ENCODE measurements at regions not wholly inside any gene's neighbourhood (a gene's known extent, or its start where the extent isn't known, plus 50 kb on each side); places are given as distances from the start of the nearest gene placed in this dataset.

DNA sequence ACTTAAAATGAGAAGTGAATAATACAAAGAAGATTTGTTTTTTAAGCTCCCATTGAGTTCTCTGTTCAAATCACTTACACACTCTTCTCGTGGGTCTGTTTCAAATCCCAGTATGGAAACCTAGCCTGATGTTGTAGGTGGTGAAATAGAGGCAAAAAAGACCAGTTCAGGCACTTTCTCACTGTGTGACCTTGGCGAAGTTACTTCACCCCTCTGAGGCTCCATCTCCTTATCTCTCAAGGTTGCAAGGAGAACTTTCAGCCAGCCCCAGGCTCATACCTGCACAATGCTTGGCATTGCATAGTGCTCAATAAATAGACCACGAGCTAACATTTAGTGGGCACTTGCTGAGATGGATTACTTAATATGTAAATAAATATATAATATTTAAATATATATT lies 90.1 kb downstream of the PRLHR start:
- H3K9ac ChIP-seq (ENCODE audit: extremely low read depth, low read length, poor library complexity, severe bottlenecking): no peak overlapping the region
- Mint-ChIP-seq H3K36me3 (ENCODE audit: low read depth) (no peaks in the 10 kb centered on the region), H3K27me3 (ENCODE audit: insufficient read depth) (peaks cover 3% of the 10 kb centered on the region), H3K9me3 (no peaks in the 10 kb centered on the region), H3K4me3 (no peak overlapping the region), H3K4me1 (peaks cover 4% of the 10 kb centered on the region), H3K27ac (no peak overlapping the region)
- no peaks in the 10 kb centered on the region for H3K4me1 ChIP-seq (ENCODE audit: control insufficient read depth, insufficient read depth, low read length)
- no peak overlapping the region for H3K4me3 ChIP-seq (ENCODE audit: low read length)
- H3K27me3 ChIP-seq (ENCODE audit: control insufficient read depth, insufficient read depth, low read length, poor library complexity, severe bottlenecking): no peaks in the 10 kb centered on the region
- H3K9me3 ChIP-seq (ENCODE audit: control insufficient read depth, low read length): no peaks in the 10 kb centered on the region
- TF ChIP-seq, protein P1, sequence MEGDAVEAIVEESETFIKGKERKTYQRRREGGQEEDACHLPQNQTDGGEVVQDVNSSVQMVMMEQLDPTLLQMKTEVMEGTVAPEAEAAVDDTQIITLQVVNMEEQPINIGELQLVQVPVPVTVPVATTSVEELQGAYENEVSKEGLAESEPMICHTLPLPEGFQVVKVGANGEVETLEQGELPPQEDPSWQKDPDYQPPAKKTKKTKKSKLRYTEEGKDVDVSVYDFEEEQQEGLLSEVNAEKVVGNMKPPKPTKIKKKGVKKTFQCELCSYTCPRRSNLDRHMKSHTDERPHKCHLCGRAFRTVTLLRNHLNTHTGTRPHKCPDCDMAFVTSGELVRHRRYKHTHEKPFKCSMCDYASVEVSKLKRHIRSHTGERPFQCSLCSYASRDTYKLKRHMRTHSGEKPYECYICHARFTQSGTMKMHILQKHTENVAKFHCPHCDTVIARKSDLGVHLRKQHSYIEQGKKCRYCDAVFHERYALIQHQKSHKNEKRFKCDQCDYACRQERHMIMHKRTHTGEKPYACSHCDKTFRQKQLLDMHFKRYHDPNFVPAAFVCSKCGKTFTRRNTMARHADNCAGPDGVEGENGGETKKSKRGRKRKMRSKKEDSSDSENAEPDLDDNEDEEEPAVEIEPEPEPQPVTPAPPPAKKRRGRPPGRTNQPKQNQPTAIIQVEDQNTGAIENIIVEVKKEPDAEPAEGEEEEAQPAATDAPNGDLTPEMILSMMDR (conservative IDR thresholded peaks at IDR 0.05): no peak
- 93% methylated on average over 2 of the region's 3 CpGs; no CpG with 5 or more reads in 1 of the 2 experiments for WGBS, 2 experiments (ENCODE audit: insufficient coverage in 1 of 2, insufficient read length in 1 of 2)
- H3K36me3 ChIP-seq (ENCODE audit: control insufficient read depth, insufficient read depth, low read length): no peaks in the 10 kb centered on the region
- no peak overlapping the region for H3K27ac ChIP-seq (ENCODE audit: low read depth, low read length)
- DNase-seq: no peak

DNA sequence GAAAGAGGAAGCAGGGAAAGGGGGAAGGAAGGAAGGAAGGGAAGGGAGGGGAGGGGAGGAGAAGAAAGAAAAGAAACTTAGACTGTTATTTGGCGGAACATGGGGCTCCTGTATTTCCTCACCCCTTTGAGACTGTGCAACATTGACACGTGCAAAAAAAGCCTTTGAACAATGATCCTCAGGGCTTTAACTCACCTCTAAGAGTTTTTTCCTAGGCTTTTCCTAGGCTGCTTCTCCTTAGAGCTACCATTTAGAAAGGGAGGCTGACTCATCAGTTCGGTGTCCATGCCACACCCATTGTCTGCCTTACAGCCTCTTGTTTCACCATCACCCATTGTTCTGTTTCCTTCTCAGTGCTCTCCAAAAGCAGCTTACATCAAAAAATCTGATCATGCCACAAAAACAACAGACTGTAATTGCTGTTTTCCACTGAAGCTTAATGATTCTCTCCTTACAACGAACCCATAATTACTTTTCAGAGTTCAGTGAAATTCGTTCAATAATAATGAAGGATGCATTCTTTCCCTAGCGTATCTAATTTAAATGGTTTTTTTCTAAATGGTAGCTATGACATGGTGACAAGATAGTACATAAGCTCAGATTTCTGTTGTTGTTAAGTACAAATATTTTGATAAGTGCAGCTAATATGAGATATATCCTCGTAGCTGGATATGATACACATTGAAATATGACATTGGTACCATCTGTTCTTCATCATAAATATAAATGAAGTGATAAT lies 90.8 kb downstream of the PRLHR start:
- H3K36me3 Mint-ChIP-seq (ENCODE audit: low read depth): no peaks in the 10 kb centered on the region
- Histone ChIP-seq H3K36me3 (ENCODE audit: control insufficient read depth, insufficient read depth, low read length) (no peaks in the 10 kb centered on the region), H3K27me3 (ENCODE audit: control insufficient read depth, insufficient read depth, low read length, poor library complexity, severe bottlenecking) (no peaks in the 10 kb centered on the region), H3K27ac (ENCODE audit: low read depth, low read length) (no peak overlapping the region), H3K4me3 (ENCODE audit: low read length) (no peak overlapping the region), H3K9ac (ENCODE audit: extremely low read depth, low read length, poor library complexity, severe bottlenecking) (no peak overlapping the region), H3K9me3 (ENCODE audit: control insufficient read depth, low read length) (no peaks in the 10 kb centered on the region), H3K4me1 (ENCODE audit: control insufficient read depth, insufficient read depth, low read length) (no peaks in the 10 kb centered on the region)
- H3K27ac Mint-ChIP-seq: no peak overlapping the region
- peaks cover 3% of the 10 kb centered on the region for H3K27me3 Mint-ChIP-seq (ENCODE audit: insufficient read depth)
- WGBS, 2 experiments (ENCODE audit: insufficient coverage in 1 of 2, insufficient read length in 1 of 2): 70 to 76% methylated on average over 6 to 7 of the region's 7 CpGs
- H3K4me3 Mint-ChIP-seq: no peak overlapping the region
- peaks cover 4% of the 10 kb centered on the region for H3K4me1 Mint-ChIP-seq
- no peaks in the 10 kb centered on the region for H3K9me3 Mint-ChIP-seq
- no peak for DNase-seq
- TF ChIP-seq, protein P1 (conservative IDR thresholded peaks at IDR 0.05): no peak

DNA sequence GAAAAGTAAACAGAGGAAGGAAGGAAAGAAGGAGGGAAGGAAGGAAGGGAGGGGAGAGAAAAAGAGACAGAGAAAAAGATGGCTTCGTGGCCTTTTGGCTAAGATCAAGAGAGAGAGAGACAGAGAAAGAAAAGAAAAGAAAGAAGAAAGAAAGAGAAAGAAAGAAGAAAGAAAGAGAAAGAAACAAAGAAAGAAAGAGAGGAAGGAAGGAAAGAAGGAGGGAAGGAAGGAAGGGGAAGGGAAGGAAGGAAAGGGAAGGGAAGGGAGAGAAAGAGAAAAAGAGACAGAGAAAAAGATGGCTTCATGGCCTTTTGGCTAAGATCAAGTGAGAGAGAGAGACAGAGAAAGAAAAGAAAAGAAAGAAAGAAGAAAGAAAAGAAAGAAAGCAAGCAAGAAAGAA lies 91.4 kb downstream of the PRLHR start:
- Histone ChIP-seq H3K36me3 (ENCODE audit: control insufficient read depth, insufficient read depth, low read length) (no peaks in the 10 kb centered on the region), H3K27me3 (ENCODE audit: control insufficient read depth, insufficient read depth, low read length, poor library complexity, severe bottlenecking) (no peaks in the 10 kb centered on the region), H3K27ac (ENCODE audit: low read depth, low read length) (no peak overlapping the region), H3K4me1 (ENCODE audit: control insufficient read depth, insufficient read depth, low read length) (no peaks in the 10 kb centered on the region), H3K9me3 (ENCODE audit: control insufficient read depth, low read length) (no peaks in the 10 kb centered on the region), H3K4me3 (ENCODE audit: low read length) (no peak overlapping the region), H3K9ac (ENCODE audit: extremely low read depth, low read length, poor library complexity, severe bottlenecking) (no peak overlapping the region)
- TF ChIP-seq, protein P1 (conservative IDR thresholded peaks at IDR 0.05): no peak
- no peak overlapping the region for H3K4me3 Mint-ChIP-seq
- peaks cover 3% of the 10 kb centered on the region for H3K27me3 Mint-ChIP-seq (ENCODE audit: insufficient read depth)
- H3K9me3 Mint-ChIP-seq: no peaks in the 10 kb centered on the region
- no peak overlapping the region for H3K27ac Mint-ChIP-seq
- 84 to 100% methylated on average over 1 of the region's 1 CpG for WGBS, 2 experiments (ENCODE audit: insufficient coverage in 1 of 2, insufficient read length in 1 of 2)
- H3K36me3 Mint-ChIP-seq (ENCODE audit: low read depth): no peaks in the 10 kb centered on the region
- no peak for DNase-seq
- peaks cover 4% of the 10 kb centered on the region for H3K4me1 Mint-ChIP-seq
